ENCODE measurements at regions not wholly inside any gene's neighbourhood (a gene's known extent, or its start where the extent isn't known, plus 50 kb on each side); places are given as distances from the start of the nearest gene placed in this dataset.

DNA sequence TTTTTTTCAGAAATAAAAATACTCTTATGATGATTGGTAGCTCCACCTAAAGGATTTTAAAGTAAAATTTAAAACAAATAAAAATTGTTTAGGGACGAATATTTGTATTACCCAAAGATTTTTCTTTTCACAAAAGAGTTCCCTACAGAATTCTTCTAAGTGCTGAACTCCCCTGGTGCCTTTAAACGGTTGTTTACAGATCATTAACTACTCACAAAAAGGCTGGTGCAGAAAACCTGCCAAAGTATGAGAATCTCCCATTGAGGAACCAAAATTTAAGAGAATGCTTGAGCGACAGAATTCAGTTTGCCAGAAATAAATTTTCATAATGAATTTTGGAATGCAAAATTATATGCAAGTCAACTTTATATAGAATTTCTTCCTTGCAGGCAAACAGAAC is 497.8 kb upstream of the NR2F2 start (continued):
- TF ChIP-seq, protein P1, sequence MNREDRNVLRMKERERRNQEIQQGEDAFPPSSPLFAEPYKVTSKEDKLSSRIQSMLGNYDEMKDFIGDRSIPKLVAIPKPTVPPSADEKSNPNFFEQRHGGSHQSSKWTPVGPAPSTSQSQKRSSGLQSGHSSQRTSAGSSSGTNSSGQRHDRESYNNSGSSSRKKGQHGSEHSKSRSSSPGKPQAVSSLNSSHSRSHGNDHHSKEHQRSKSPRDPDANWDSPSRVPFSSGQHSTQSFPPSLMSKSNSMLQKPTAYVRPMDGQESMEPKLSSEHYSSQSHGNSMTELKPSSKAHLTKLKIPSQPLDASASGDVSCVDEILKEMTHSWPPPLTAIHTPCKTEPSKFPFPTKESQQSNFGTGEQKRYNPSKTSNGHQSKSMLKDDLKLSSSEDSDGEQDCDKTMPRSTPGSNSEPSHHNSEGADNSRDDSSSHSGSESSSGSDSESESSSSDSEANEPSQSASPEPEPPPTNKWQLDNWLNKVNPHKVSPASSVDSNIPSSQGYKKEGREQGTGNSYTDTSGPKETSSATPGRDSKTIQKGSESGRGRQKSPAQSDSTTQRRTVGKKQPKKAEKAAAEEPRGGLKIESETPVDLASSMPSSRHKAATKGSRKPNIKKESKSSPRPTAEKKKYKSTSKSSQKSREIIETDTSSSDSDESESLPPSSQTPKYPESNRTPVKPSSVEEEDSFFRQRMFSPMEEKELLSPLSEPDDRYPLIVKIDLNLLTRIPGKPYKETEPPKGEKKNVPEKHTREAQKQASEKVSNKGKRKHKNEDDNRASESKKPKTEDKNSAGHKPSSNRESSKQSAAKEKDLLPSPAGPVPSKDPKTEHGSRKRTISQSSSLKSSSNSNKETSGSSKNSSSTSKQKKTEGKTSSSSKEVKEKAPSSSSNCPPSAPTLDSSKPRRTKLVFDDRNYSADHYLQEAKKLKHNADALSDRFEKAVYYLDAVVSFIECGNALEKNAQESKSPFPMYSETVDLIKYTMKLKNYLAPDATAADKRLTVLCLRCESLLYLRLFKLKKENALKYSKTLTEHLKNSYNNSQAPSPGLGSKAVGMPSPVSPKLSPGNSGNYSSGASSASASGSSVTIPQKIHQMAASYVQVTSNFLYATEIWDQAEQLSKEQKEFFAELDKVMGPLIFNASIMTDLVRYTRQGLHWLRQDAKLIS (CRISPR knock-in tag; IDR thresholded peaks at IDR 0.05; ENCODE audit: borderline replicate concordance): no peak
- no peak for TF ChIP-seq TEAD4 (CRISPR knock-in tag; IDR thresholded peaks at IDR 0.05)

DNA sequence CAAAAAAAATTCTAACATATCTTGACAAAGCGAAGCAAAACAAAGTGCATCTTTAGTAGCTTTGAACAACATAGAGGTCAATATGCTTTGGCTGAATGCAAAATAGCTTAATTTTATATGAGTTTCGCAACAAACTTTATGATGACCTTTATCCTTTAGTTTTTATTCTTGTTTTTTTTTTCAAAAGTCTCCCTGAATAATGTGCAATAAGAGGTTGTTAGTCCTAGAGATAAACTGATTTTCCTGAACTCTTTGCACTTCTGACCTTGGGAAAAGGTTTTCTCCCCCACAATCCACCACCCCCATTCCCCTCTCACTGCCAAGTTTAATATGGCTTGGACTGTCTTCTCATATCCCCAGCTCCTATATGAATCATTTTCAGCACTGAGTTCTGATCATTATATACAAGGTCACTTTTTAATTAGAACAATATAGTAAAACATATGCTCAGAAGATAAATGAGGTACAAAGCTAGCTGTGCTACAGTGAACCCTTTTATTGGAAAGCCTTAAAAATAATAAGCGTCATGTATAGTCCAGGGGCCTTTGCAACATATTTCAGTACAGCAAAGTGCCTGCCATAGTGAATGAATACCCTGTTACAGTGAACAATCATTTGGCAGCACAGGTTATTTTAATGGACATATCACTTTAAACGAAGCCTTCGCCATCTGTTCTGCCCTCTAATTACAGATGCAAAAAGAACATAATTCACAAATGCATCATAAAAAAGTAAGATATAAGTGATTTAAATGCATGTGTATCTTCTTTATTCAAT is 496.3 kb upstream of the NR2F2 start:
- CTCF ChIA-PET: no interaction called here
- Mint-ChIP-seq H3K27me3 (ENCODE audit: low read depth) (peaks cover 12% of the 10 kb centered on the region), H3K9me3 (peaks cover 6% of the 10 kb centered on the region; the same call in 1 of the 2 replicates), H3K36me3 (peaks cover 3% of the 10 kb centered on the region; the same call in 1 of the 2 replicates), H3K4me1 (peaks cover 39% of the 10 kb centered on the region), H3K4me3 (no peak overlapping the region), H3K27ac (no peak overlapping the region)
- POLR2A ChIA-PET: no interaction called here
- TF ChIP-seq, protein P2, sequence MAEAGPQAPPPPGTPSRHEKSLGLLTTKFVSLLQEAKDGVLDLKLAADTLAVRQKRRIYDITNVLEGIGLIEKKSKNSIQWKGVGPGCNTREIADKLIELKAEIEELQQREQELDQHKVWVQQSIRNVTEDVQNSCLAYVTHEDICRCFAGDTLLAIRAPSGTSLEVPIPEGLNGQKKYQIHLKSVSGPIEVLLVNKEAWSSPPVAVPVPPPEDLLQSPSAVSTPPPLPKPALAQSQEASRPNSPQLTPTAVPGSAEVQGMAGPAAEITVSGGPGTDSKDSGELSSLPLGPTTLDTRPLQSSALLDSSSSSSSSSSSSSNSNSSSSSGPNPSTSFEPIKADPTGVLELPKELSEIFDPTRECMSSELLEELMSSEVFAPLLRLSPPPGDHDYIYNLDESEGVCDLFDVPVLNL (CRISPR knock-in tag; IDR thresholded peaks at IDR 0.05; ENCODE audit: borderline replicate concordance, low read depth): no peak
- TF ChIP-seq, protein P3, sequence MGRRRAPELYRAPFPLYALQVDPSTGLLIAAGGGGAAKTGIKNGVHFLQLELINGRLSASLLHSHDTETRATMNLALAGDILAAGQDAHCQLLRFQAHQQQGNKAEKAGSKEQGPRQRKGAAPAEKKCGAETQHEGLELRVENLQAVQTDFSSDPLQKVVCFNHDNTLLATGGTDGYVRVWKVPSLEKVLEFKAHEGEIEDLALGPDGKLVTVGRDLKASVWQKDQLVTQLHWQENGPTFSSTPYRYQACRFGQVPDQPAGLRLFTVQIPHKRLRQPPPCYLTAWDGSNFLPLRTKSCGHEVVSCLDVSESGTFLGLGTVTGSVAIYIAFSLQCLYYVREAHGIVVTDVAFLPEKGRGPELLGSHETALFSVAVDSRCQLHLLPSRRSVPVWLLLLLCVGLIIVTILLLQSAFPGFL (CRISPR knock-in tag; IDR thresholded peaks at IDR 0.05; ENCODE audit: borderline replicate concordance): no peak
- TF ChIP-seq CREM (CRISPR knock-in tag; IDR thresholded peaks at IDR 0.05) (no peak), ETV6 (CRISPR knock-in tag; IDR thresholded peaks at IDR 0.05) (no peak), NR1H2 (CRISPR knock-in tag; IDR thresholded peaks at IDR 0.05) (no peak), GABPB1 (CRISPR knock-in tag; IDR thresholded peaks at IDR 0.05) (no peak), TEAD1 (CRISPR knock-in tag; IDR thresholded peaks at IDR 0.05) (no peak), ZNF121 (CRISPR knock-in tag; IDR thresholded peaks at IDR 0.05) (no peak), NR3C1 (CRISPR knock-in tag; conservative IDR thresholded peaks at IDR 0.05; ENCODE audit: low read depth) (no peak)
- TF ChIP-seq, protein P4, sequence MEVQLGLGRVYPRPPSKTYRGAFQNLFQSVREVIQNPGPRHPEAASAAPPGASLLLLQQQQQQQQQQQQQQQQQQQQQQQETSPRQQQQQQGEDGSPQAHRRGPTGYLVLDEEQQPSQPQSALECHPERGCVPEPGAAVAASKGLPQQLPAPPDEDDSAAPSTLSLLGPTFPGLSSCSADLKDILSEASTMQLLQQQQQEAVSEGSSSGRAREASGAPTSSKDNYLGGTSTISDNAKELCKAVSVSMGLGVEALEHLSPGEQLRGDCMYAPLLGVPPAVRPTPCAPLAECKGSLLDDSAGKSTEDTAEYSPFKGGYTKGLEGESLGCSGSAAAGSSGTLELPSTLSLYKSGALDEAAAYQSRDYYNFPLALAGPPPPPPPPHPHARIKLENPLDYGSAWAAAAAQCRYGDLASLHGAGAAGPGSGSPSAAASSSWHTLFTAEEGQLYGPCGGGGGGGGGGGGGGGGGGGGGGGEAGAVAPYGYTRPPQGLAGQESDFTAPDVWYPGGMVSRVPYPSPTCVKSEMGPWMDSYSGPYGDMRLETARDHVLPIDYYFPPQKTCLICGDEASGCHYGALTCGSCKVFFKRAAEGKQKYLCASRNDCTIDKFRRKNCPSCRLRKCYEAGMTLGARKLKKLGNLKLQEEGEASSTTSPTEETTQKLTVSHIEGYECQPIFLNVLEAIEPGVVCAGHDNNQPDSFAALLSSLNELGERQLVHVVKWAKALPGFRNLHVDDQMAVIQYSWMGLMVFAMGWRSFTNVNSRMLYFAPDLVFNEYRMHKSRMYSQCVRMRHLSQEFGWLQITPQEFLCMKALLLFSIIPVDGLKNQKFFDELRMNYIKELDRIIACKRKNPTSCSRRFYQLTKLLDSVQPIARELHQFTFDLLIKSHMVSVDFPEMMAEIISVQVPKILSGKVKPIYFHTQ (CRISPR knock-in tag; IDR thresholded peaks at IDR 0.05): no peak
- TF ChIP-seq, protein P5, sequence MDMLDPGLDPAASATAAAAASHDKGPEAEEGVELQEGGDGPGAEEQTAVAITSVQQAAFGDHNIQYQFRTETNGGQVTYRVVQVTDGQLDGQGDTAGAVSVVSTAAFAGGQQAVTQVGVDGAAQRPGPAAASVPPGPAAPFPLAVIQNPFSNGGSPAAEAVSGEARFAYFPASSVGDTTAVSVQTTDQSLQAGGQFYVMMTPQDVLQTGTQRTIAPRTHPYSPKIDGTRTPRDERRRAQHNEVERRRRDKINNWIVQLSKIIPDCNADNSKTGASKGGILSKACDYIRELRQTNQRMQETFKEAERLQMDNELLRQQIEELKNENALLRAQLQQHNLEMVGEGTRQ (CRISPR knock-in tag; IDR thresholded peaks at IDR 0.05): no peak
- TF ChIP-seq, protein P6, sequence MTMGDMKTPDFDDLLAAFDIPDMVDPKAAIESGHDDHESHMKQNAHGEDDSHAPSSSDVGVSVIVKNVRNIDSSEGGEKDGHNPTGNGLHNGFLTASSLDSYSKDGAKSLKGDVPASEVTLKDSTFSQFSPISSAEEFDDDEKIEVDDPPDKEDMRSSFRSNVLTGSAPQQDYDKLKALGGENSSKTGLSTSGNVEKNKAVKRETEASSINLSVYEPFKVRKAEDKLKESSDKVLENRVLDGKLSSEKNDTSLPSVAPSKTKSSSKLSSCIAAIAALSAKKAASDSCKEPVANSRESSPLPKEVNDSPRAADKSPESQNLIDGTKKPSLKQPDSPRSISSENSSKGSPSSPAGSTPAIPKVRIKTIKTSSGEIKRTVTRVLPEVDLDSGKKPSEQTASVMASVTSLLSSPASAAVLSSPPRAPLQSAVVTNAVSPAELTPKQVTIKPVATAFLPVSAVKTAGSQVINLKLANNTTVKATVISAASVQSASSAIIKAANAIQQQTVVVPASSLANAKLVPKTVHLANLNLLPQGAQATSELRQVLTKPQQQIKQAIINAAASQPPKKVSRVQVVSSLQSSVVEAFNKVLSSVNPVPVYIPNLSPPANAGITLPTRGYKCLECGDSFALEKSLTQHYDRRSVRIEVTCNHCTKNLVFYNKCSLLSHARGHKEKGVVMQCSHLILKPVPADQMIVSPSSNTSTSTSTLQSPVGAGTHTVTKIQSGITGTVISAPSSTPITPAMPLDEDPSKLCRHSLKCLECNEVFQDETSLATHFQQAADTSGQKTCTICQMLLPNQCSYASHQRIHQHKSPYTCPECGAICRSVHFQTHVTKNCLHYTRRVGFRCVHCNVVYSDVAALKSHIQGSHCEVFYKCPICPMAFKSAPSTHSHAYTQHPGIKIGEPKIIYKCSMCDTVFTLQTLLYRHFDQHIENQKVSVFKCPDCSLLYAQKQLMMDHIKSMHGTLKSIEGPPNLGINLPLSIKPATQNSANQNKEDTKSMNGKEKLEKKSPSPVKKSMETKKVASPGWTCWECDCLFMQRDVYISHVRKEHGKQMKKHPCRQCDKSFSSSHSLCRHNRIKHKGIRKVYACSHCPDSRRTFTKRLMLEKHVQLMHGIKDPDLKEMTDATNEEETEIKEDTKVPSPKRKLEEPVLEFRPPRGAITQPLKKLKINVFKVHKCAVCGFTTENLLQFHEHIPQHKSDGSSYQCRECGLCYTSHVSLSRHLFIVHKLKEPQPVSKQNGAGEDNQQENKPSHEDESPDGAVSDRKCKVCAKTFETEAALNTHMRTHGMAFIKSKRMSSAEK (CRISPR knock-in tag; IDR thresholded peaks at IDR 0.05; ENCODE audit: borderline replicate concordance): no peak
- TF ChIP-seq, protein P7, sequence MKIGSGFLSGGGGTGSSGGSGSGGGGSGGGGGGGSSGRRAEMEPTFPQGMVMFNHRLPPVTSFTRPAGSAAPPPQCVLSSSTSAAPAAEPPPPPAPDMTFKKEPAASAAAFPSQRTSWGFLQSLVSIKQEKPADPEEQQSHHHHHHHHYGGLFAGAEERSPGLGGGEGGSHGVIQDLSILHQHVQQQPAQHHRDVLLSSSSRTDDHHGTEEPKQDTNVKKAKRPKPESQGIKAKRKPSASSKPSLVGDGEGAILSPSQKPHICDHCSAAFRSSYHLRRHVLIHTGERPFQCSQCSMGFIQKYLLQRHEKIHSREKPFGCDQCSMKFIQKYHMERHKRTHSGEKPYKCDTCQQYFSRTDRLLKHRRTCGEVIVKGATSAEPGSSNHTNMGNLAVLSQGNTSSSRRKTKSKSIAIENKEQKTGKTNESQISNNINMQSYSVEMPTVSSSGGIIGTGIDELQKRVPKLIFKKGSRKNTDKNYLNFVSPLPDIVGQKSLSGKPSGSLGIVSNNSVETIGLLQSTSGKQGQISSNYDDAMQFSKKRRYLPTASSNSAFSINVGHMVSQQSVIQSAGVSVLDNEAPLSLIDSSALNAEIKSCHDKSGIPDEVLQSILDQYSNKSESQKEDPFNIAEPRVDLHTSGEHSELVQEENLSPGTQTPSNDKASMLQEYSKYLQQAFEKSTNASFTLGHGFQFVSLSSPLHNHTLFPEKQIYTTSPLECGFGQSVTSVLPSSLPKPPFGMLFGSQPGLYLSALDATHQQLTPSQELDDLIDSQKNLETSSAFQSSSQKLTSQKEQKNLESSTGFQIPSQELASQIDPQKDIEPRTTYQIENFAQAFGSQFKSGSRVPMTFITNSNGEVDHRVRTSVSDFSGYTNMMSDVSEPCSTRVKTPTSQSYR (CRISPR knock-in tag; IDR thresholded peaks at IDR 0.05): no peak
- DNase-seq (ENCODE audit: low spot score) (no peak), ATAC-seq (no peak)
